Activated B cell treated with CpG ODN at 0.5 μM for 24 hours (primary cell): ENCODE measurements at regions not wholly inside any gene's neighbourhood (a gene's known extent, or its start where the extent isn't known, plus 50 kb on each side); places are given as distances from the start of the nearest gene placed in this dataset.

Experiments
- ATAC-seq: fragments of 200-7000 bp; cut with Tn5 transposase; one replicate; pipeline ENCODE4 v1.10.0; 2021; ENCODE audit warnings: low read depth, mild to moderate bottlenecking, moderate library complexity
- CTCF ChIA-PET: fragments of 350-600 bp; sonication (Branson Sonifier 250); formaldehyde crosslinking; loops from one replicate; lab custom pipeline; 2021; ENCODE audit warnings: antibody characterized with exemption; lab: Charles Lee
- POLR2A ChIA-PET: fragments of 350-600 bp; sonication (Branson Sonifier 250); formaldehyde crosslinking; loops from one replicate; lab custom pipeline; 2021; ENCODE audit warnings: antibody characterized with exemption; lab: Charles Lee
- DNase-seq: peaks from one replicate; pipeline ENCODE4 v3.0.0; 2022
- H3K27ac Mint-ChIP-seq: one replicate; pipeline ENCODE4 v1.8.0; 2020; ENCODE audit warnings: mixed read lengths
- H3K27me3 Mint-ChIP-seq: one replicate; pipeline ENCODE4 v1.8.0; 2021; ENCODE audit warnings: mixed read lengths
- H3K36me3 Mint-ChIP-seq: one replicate; pipeline ENCODE4 v1.8.0; 2021; ENCODE audit warnings: low read depth, mixed read lengths
- H3K4me1 Mint-ChIP-seq: one replicate; pipeline ENCODE4 v1.8.0; 2021; ENCODE audit warnings: mixed read lengths
- H3K4me3 Mint-ChIP-seq: one replicate; pipeline ENCODE4 v1.8.0; 2020; ENCODE audit warnings: mild to moderate bottlenecking, mixed read lengths
- H3K9me3 Mint-ChIP-seq: one replicate; pipeline ENCODE4 v1.8.0; 2020; ENCODE audit warnings: mixed read lengths
- intact Hi-C: fragments of 100-400 bp; cut with micrococcal nuclease; formaldehyde crosslinking; loops from one replicate; pipeline ENCODE4 v1.15.1; 2024
- TF ChIP-seq, protein P1 (sequence below): fragments of 200-600 bp; IDR thresholded peaks from one replicate; pipeline ENCODE4 v1.8.0; 2022; ENCODE audit warnings: antibody characterized with exemption, mild to moderate bottlenecking

DNA sequence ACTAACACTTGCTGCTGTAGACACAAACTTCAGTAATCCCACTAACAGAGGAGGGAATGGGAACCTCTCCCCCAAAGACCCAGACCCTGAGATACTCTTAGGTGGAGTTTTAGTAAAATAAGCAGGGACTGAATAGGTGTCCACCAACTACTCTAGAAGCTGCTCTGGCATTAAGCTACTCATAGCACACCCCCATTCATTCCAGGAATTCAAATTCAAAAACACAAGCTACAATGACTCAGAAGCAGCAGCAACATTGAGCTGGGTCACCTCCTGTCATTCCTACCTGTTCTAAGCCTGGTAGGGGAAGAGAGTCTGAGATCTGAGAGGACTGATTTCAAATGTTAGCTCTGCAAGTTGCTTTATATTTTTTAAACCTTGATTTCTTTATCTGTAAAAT, 135.4 kb upstream of the FRMPD4 start:
- Mint-ChIP-seq H3K27me3 (no peaks in the 10 kb centered on the region), H3K4me3 (no peak overlapping the region), H3K9me3 (no peaks in the 10 kb centered on the region), H3K27ac (no peak overlapping the region), H3K36me3 (no peaks in the 10 kb centered on the region), H3K4me1 (no peaks in the 10 kb centered on the region)
- intact Hi-C loops = no loop called here
- ATAC-seq = no peak
- TF ChIP-seq, protein P1, sequence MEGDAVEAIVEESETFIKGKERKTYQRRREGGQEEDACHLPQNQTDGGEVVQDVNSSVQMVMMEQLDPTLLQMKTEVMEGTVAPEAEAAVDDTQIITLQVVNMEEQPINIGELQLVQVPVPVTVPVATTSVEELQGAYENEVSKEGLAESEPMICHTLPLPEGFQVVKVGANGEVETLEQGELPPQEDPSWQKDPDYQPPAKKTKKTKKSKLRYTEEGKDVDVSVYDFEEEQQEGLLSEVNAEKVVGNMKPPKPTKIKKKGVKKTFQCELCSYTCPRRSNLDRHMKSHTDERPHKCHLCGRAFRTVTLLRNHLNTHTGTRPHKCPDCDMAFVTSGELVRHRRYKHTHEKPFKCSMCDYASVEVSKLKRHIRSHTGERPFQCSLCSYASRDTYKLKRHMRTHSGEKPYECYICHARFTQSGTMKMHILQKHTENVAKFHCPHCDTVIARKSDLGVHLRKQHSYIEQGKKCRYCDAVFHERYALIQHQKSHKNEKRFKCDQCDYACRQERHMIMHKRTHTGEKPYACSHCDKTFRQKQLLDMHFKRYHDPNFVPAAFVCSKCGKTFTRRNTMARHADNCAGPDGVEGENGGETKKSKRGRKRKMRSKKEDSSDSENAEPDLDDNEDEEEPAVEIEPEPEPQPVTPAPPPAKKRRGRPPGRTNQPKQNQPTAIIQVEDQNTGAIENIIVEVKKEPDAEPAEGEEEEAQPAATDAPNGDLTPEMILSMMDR = no peak
- DNase-seq = no peak
- ChIA-PET CTCF (no interaction called here), POLR2A (no interaction called here)

DNA sequence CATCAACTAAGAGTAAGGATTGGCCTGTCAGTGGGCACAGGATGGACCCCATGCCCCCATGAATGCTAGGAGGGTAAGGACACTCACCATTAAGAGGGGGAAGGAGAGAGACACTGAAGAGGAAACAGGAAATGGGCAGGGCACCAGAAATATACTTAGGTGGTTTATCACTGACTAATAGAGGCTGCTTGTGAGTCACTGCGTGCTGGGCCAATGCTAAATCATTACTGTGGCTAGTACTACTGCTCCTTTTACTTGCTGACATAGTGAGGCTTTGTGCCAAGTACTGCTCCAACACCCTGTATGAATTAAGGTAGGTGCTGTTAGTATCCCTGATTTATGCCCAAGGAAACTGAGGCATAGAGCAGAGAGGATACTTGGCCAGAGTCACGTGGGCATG, 130.4 kb upstream of the FRMPD4 start:
- no peaks in the 10 kb centered on the region for H3K27me3 Mint-ChIP-seq
- no peak for ATAC-seq
- H3K27ac Mint-ChIP-seq = no peak overlapping the region
- H3K9me3 Mint-ChIP-seq = no peaks in the 10 kb centered on the region
- DNase-seq = no peak
- H3K36me3 Mint-ChIP-seq = no peaks in the 10 kb centered on the region
- ChIA-PET CTCF (no interaction called here), POLR2A (no interaction called here)
- TF ChIP-seq, protein P1 = no peak
- no peaks in the 10 kb centered on the region for H3K4me1 Mint-ChIP-seq
- intact Hi-C loops = no loop called here
- H3K4me3 Mint-ChIP-seq = no peak overlapping the region

DNA sequence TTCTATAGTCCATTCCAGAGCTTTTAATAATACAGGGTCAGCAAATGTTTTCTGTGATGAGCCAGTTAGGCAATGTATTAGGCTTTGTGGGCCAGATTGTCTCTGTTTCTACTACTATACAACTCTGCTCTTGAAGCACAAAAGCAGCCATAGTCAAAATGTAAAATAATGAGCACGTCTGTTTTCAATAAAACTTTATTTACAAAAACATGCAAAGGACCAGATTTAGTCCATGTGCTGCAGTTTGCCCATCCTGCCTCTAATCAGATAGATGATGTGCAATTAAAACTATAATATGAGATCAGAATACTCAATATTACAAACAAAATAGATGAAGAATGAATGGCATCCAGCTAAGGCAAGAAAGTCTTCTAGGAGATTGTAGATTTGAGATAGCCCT, 127.8 kb upstream of the FRMPD4 start:
- Mint-ChIP-seq H3K36me3 (no peaks in the 10 kb centered on the region), H3K4me3 (no peak overlapping the region), H3K9me3 (no peaks in the 10 kb centered on the region), H3K4me1 (no peaks in the 10 kb centered on the region), H3K27me3 (no peaks in the 10 kb centered on the region), H3K27ac (no peak overlapping the region)
- intact Hi-C loops = no loop called here
- DNase-seq (no peak), ATAC-seq (no peak)
- CTCF ChIA-PET = no interaction called here
- POLR2A ChIA-PET = no interaction called here
- TF ChIP-seq, protein P1 = no peak

DNA sequence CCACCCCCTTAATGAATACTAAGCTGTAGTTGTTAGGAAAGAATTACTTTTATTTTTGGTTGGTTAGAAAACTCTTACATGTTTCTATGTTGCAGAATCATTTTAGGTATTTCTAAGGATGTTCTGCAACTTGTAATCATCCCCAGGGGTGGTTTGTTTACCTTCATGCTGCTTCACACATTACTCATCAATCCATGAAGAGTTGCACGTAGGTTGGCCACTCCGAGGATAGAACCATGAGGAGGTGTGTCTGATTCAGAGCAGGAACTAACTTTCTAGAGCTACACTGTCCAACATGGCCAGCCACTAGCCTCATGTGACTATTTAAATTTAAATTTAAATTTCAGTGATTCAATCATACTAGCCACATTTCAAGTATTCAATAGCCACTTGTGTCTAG, 127.2 kb upstream of the FRMPD4 start:
- TF ChIP-seq, protein P1 = no peak
- no peak for ATAC-seq
- H3K27me3 Mint-ChIP-seq = no peaks in the 10 kb centered on the region
- ChIA-PET POLR2A (no interaction called here), CTCF (no interaction called here)
- H3K36me3 Mint-ChIP-seq = no peaks in the 10 kb centered on the region
- intact Hi-C loops = no loop called here
- no peaks in the 10 kb centered on the region for H3K4me1 Mint-ChIP-seq
- no peaks in the 10 kb centered on the region for H3K9me3 Mint-ChIP-seq
- no peak overlapping the region for H3K4me3 Mint-ChIP-seq
- no peak overlapping the region for H3K27ac Mint-ChIP-seq
- no peak for DNase-seq

DNA sequence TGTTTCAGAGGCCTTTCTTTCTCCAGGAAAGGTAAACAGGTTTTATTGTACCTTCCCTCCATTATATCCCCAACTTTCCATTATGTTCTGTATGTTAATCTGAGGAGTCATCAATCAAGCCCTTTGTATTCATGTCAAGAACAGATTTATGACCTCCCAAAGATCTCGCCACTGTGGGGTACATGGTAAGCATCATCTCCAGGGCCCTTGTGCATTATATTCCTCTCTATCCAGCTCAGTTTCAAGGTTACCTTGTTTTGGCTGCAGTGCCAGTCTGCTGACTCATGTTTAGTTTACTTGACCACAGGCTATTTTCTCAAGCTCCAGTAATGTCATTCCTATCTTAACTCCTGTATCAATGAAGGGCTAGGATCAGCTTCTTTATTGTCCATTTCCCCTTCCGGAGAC, 125.1 kb upstream of the FRMPD4 start:
- CTCF ChIA-PET = no interaction called here
- no peaks in the 10 kb centered on the region for H3K9me3 Mint-ChIP-seq
- H3K27me3 Mint-ChIP-seq = no peaks in the 10 kb centered on the region
- H3K36me3 Mint-ChIP-seq = no peaks in the 10 kb centered on the region
- no peaks in the 10 kb centered on the region for H3K4me1 Mint-ChIP-seq
- H3K4me3 Mint-ChIP-seq = no peak overlapping the region
- ATAC-seq (no peak), DNase-seq (no peak)
- no peak overlapping the region for H3K27ac Mint-ChIP-seq
- POLR2A ChIA-PET = no interaction called here
- intact Hi-C loops = no loop called here
- TF ChIP-seq, protein P1 = no peak
